Heart left ventricle (tissue), 16 donors: ENCODE measurements at regions not wholly inside any gene's neighbourhood (a gene's known extent, or its start where the extent isn't known, plus 50 kb on each side); places are given as distances from the start of the nearest gene placed in this dataset.

Source experiments
- ATAC-seq, 4 donors: fragments of 200-7000 bp; cut with Tn5 transposase; one replicate each; pipeline ENCODE4 v1.9.1; 2020 to 2022; ENCODE audit warnings: moderate library complexity in 4 of 4, mild to moderate bottlenecking in 3 of 4, moderate number of reproducible peaks in 1 of 4
- DNase-seq, 5 donors: peaks; one replicate each; pipeline ENCODE4 v3.0.0-alpha.2; 2020
- H3K27ac ChIP-seq, 12 donors: fragments of 200-600 bp; sonication (generic) in 4 of 12; one replicate each; pipeline versions ENCODE4 v1.5.0 to v1.8.0; 2016 to 2022; ENCODE audit warnings: mild to moderate bottlenecking in 2 of 12
- H3K27me3 ChIP-seq, 9 donors: fragments of 200-600 bp; sonication (generic) in 2 of 9; one replicate each; pipeline versions ENCODE4 v1.5.1 to v1.8.0; 2016 to 2022; ENCODE audit warnings: mild to moderate bottlenecking in 3 of 9
- H3K36me3 ChIP-seq, 9 donors: fragments of 200-600 bp; sonication (generic) in 2 of 9; one replicate each; pipeline versions ENCODE4 v1.5.0 to v1.8.0; 2018 to 2022; ENCODE audit warnings: mild to moderate bottlenecking in 2 of 9
- H3K4me1 ChIP-seq, 12 donors: fragments of 200-600 bp; sonication (generic) in 4 of 12; one replicate each; pipeline versions ENCODE4 v1.5.0 to v1.8.0; 2016 to 2022; ENCODE audit warnings: mild to moderate bottlenecking in 3 of 12
- H3K4me3 ChIP-seq, 12 donors: fragments of 200-600 bp; sonication (generic) in 4 of 12; one replicate each; pipeline versions ENCODE4 v1.5.0 to v1.8.0; 2017 to 2022; ENCODE audit warnings: mild to moderate bottlenecking in 9 of 12, moderate library complexity in 4 of 12
- H3K9me3 ChIP-seq, 12 donors: fragments of 200-600 bp; sonication (generic) in 4 of 12; one replicate each; pipeline versions ENCODE4 v1.5.0 to v1.8.0; 2016 to 2022; ENCODE audit warnings: mild to moderate bottlenecking in 1 of 12
- CTCF ChIP-seq, 12 donors: fragments of 200-600 bp; sonication (generic) in 4 of 12; IDR thresholded peaks; one replicate each; pipeline versions ENCODE4 v1.5.0 to v1.8.0; 2018 to 2022; ENCODE audit warnings: antibody characterized with exemption in 12 of 12, mild to moderate bottlenecking in 5 of 12
- POLR2A ChIP-seq, 2 donors: fragments of 450-650 bp; IDR thresholded peaks; one replicate each; pipeline ENCODE4 v1.6.1; 2017; ENCODE audit warnings: antibody characterized with exemption in 2 of 2, mild to moderate bottlenecking in 2 of 2, moderate library complexity in 2 of 2
- WGBS, 4 donors: extraction: QIAGEN DNeasy Blood & Tissue Kit in 2 of 4; methylation state at CpG; one replicate each; pipeline versions ENCODE4 v1.1.5 to v1.1.7; 2013 to 2018; 5-methylcytosine and 5-hydroxymethylcytosine counted together
- intact Hi-C, 10 donors: fragments of 100-400 bp; cut with DNase I; formaldehyde crosslinking; loops; one replicate each; pipeline versions ENCODE4 v1.11.1 to v1.14.2; 2022
- donor health status: ischemic (EF 13 %, LVEDD 7.1; RV severe dilation, severe dysfunction).
- donor health status: healthy with polysubstance abuse.
- donor health status: DM: no; HTN: yes; CAD: no.
- donor health status: DM: no; HTN: no; CAD: no.
- donor health status: ischemic (EF 25% LVEDD 6.9; RV normal size, moderate dysfunction).
- donor health status: ischemic (EF 25% LVEDD 5.7; RV mildly dilated, moderate dysfunction).
- donor health status: healthy.
- donor health status: DM: yes; HTN: yes; CAD: no.
- donor health status: ischemic (EF 35%, LVEDD 5.7; RV mildly dilated, moderate dysfunction).
- donor health status: nonischemic (EF 11% LVEDD 7.7; RV severe dilation, severe dysfunction).
- donor health status: DM: yes; HTN: yes; CAD: no.
- donor health status: PGD.
- donor health status: ischemic (EF 29% LVEDD 5.4; RV normal size, mild dysfunction).
- donor health status: nonischemic (EF 23%, LVEDD 6.1; RV moderate dilation, normal function).

- no peaks in the 10 kb centered on the region for H3K4me1 ChIP-seq
- no peak overlapping the region for H3K27ac ChIP-seq
- no peaks in the 10 kb centered on the region for H3K36me3 ChIP-seq
- H3K27me3 ChIP-seq = no peaks in the 10 kb centered on the region
- ATAC-seq (no peak), DNase-seq (no peak)
- H3K9me3 ChIP-seq = peaks cover 0 to 10% (median 0%) of the 10 kb centered on the region in 12 donors
- intact Hi-C loops = no loop called here
- WGBS, 4 donors = 86 to 95% (median 92%) methylated on average over 1 of the region's 1 CpG
- TF ChIP-seq CTCF (IDR thresholded peaks at IDR 0.05) = no peak
- TF ChIP-seq POLR2A (IDR thresholded peaks at IDR 0.05) = no peak
- H3K4me3 ChIP-seq = no peak overlapping the region
Observed at GRCh38 chr10:95125582-95125981, 56.3 kb upstream of the CYP2C8 start.

- Histone ChIP-seq H3K27ac (no peak overlapping the region), H3K27me3 (no peaks in the 10 kb centered on the region), H3K36me3 (no peaks in the 10 kb centered on the region), H3K9me3 (peaks cover 0 to 35% (median 5%) of the 10 kb centered on the region in 12 donors), H3K4me3 (no peak overlapping the region), H3K4me1 (no peaks in the 10 kb centered on the region)
- DNase-seq (no peak), ATAC-seq (no peak)
- TF ChIP-seq CTCF (IDR thresholded peaks at IDR 0.05) = no peak
- no peak for TF ChIP-seq POLR2A (IDR thresholded peaks at IDR 0.05)
- WGBS, 4 donors = 40 to 93% (median 90%) methylated on average over 1 of the region's 1 CpG
- intact Hi-C loops = no loop called here
Observed at GRCh38 chr10:95122736-95123135, 53.4 kb upstream of the CYP2C8 start.

- Histone ChIP-seq H3K4me1 (no peaks in the 10 kb centered on the region), H3K4me3 (no peak overlapping the region), H3K9me3 (peaks cover 0 to 41% (median 8%) of the 10 kb centered on the region in 12 donors), H3K27me3 (no peaks in the 10 kb centered on the region), H3K27ac (no peak overlapping the region), H3K36me3 (no peaks in the 10 kb centered on the region)
- intact Hi-C loops = no loop called here
- no peak for DNase-seq
- TF ChIP-seq CTCF (IDR thresholded peaks at IDR 0.05) (no peak), POLR2A (IDR thresholded peaks at IDR 0.05) (no peak)
- ATAC-seq = peak in 1 of 4 donors; percentile 18
- WGBS, 4 donors = 29 to 63% (median 42%) methylated on average over 2 of the region's 2 CpGs
Observed at GRCh38 chr10:95121904-95122303, 52.6 kb upstream of the CYP2C8 start.
